IPS DF 6.9 (cell line): ENCODE measurements at regions not wholly inside any gene's neighbourhood (a gene's known extent, or its start where the extent isn't known, plus 50 kb on each side); places are given as distances from the start of the nearest gene placed in this dataset.

ENCODE experiments used
- DNase-seq: peaks from one replicate; pipeline ENCODE4 v3.0.0-alpha.2; 2013; ENCODE audit warnings: low read depth, low spot score
- H3K27ac ChIP-seq: one replicate; pipeline ENCODE4 v1.5.1; 2013; ENCODE audit warnings: low read length, control low read depth
- H3K27me3 ChIP-seq: 2 replicates; pipeline ENCODE4 v1.6.1; 2013; ENCODE audit warnings: mild to moderate bottlenecking, low read length; ENCODE audit not compliant: control insufficient read depth, insufficient read depth
- H3K36me3 ChIP-seq: 2 replicates; pipeline ENCODE4 v1.6.1; 2013; ENCODE audit warnings: low read length; ENCODE audit not compliant: control insufficient read depth, insufficient read depth
- H3K4me1 ChIP-seq: 2 replicates; pipeline ENCODE4 v1.6.1; 2013; ENCODE audit warnings: low read length; ENCODE audit not compliant: control insufficient read depth, insufficient read depth
- H3K4me3 ChIP-seq: 2 replicates; pipeline ENCODE4 v1.5.1; 2013; ENCODE audit warnings: mild to moderate bottlenecking, low read length
- H3K9me3 ChIP-seq: 2 replicates; pipeline ENCODE4 v1.6.1; 2013; ENCODE audit warnings: low read length, inconsistent platforms; ENCODE audit not compliant: control insufficient read depth, insufficient read depth
- WGBS: extraction: QIAGEN DNeasy Blood & Tissue Kit; methylation state at CpG from one replicate; pipeline ENCODE4 v1.1.7; 2013; ENCODE audit warnings: mixed read lengths, missing lambda C conversion rate; ENCODE audit not compliant: insufficient read length, insufficient coverage; 5-methylcytosine and 5-hydroxymethylcytosine counted together

DNA sequence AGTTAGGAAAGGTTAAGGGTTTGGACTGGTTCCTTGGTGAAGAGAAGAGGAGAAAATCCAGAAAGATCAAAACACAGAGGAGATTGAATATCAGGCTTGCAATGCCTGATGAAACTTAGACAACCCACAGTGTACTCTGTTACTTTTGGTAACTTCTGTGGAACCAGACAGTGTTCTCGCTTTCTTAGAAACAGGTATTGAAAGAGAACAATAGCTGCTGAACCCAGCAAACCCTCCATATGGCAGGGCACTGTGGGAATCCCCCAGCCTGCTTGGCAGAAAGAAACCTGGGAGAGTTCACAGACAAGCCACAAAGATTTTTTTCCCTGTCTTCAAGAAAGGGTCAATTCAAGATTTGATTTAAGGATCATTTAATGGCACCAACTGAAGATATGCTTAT, 342.8 kb downstream of the FOXA2 start:
- Histone ChIP-seq H3K4me3 (no peak overlapping the region), H3K27me3 (no peaks in the 10 kb centered on the region), H3K27ac (no peak overlapping the region), H3K9me3 (no peaks in the 10 kb centered on the region), H3K36me3 (no peaks in the 10 kb centered on the region), H3K4me1 (no peaks in the 10 kb centered on the region)
- WGBS, result no CpG with 5 or more reads among the region's 1 CpG
- no peak for DNase-seq

DNA sequence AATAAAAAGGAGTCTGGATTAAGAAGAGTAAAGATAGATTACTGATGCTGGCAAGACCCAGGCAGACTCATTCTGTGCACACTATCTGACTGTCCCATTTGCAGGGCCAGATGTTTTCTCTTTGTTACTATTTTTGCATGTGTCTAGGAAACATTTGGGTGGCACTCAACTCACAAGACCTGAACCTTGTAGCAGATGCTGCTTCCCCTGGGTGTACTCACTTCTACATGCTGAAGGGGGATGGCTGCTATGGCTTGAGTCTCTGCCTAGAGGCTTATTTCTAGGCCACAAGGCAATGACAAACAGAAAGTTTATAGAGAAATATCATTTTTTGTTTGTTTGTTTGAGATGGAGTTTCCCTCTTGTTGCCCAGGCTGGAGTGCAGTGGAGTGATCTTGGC, 351.4 kb downstream of the FOXA2 start:
- H3K27me3 ChIP-seq, result no peaks in the 10 kb centered on the region
- H3K4me3 ChIP-seq, result no peak overlapping the region
- no peak overlapping the region for H3K27ac ChIP-seq
- no peaks in the 10 kb centered on the region for H3K9me3 ChIP-seq
- DNase-seq, result no peak
- H3K36me3 ChIP-seq, result no peaks in the 10 kb centered on the region
- H3K4me1 ChIP-seq, result peaks cover 4% of the 10 kb centered on the region; the same call in 1 of the 2 replicates

DNA sequence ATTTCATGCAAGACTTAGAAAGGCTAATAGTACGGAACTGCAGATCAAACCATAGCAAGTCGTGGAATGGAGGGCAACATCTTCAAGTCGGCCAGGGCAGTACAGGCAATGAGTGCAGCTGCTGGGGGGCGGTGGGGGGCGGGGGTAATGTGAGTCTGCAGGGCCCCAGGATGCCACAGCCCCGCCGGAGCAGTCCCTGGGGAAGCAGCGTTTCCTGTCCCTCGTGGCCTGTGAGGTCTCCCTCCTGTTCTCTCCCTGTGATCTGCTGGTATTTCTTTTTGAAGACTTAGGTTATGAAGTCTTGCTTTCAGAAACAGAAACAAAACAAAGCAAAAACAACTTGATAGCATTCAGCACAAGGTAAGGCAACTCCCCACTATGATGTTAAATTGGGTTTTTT, 351.9 kb downstream of the FOXA2 start:
- Histone ChIP-seq H3K4me1 (peaks cover 4% of the 10 kb centered on the region; the same call in 1 of the 2 replicates), H3K27ac (no peak overlapping the region), H3K9me3 (no peaks in the 10 kb centered on the region), H3K36me3 (no peaks in the 10 kb centered on the region), H3K4me3 (no peak overlapping the region), H3K27me3 (no peaks in the 10 kb centered on the region)
- DNase-seq, result no peak
- WGBS, result no CpG with 5 or more reads among the region's 9 CpGs

DNA sequence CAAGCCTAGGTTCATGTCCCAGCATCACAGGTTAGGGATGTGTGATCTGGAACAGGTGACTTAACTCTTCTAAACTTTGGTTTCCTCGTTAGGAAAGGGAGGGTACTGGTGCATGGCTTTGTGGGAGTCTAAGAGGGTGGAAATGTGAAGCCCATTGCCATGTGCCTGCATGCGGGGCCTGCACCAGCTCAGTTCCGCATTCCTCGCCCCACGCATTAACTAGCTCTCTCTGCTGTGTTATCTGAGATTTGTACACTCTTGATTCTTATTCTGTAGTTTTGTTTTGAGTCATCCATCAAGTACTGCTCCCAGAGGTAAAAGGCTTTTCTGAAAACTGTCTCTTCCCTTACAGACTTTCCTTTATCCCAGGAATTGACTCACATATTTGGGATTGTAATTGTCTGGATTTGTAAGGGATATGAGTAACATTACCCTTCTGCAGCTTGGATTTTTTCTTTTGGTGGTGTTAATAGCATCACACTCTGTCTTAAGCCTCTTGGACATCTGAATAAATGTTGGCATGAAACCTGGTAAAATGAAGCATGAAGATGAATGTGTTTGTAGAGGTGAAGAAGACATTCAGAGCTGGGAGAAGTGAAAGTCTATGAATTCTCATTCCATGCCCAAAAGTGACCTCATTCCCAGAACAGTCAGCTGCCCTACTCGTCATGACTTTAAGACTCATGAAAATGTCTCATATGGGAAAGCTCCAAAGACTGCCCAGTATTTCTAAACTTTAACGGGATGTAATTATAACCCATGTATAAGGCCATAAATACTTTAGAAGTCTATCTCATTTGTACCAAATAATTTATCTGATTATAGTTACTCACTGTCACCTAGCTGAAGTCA, 357.3 kb downstream of the FOXA2 start:
- H3K27me3 ChIP-seq, result no peaks in the 10 kb centered on the region
- H3K27ac ChIP-seq, result no peak overlapping the region
- no peak for DNase-seq
- H3K36me3 ChIP-seq, result no peaks in the 10 kb centered on the region
- no CpG with 5 or more reads among the region's 7 CpGs for WGBS
- H3K9me3 ChIP-seq, result no peaks in the 10 kb centered on the region
- H3K4me3 ChIP-seq, result no peak overlapping the region
- H3K4me1 ChIP-seq, result peaks cover 4% of the 10 kb centered on the region; the same call in 1 of the 2 replicates

GRCh38 chr20:22223236-22223635, 361.1 kb downstream of the FOXA2 start:
- no peaks in the 10 kb centered on the region for H3K9me3 ChIP-seq
- H3K36me3 ChIP-seq, result no peaks in the 10 kb centered on the region
- WGBS, result no CpG with 5 or more reads among the region's 3 CpGs
- H3K27me3 ChIP-seq, result no peaks in the 10 kb centered on the region
- no peak for DNase-seq
- no peak overlapping the region for H3K4me3 ChIP-seq
- H3K27ac ChIP-seq, result no peak overlapping the region
- no peaks in the 10 kb centered on the region for H3K4me1 ChIP-seq

- DNase-seq, result no peak
- no peak overlapping the region for H3K4me3 ChIP-seq
- no peak overlapping the region for H3K27ac ChIP-seq
- H3K4me1 ChIP-seq, result no peaks in the 10 kb centered on the region
- no peaks in the 10 kb centered on the region for H3K36me3 ChIP-seq
- H3K9me3 ChIP-seq, result no peaks in the 10 kb centered on the region
- H3K27me3 ChIP-seq, result no peaks in the 10 kb centered on the region
- WGBS, result no CpG with 5 or more reads among the region's 2 CpGs
Observed at GRCh38 chr20:22217712-22218352, 366.5 kb downstream of the FOXA2 start.

- no peak overlapping the region for H3K4me3 ChIP-seq
- H3K27ac ChIP-seq, result no peak overlapping the region
- H3K36me3 ChIP-seq, result no peaks in the 10 kb centered on the region
- no peaks in the 10 kb centered on the region for H3K27me3 ChIP-seq
- DNase-seq, result no peak
- H3K9me3 ChIP-seq, result no peaks in the 10 kb centered on the region
- WGBS, result no CpG with 5 or more reads among the region's 11 CpGs
- no peaks in the 10 kb centered on the region for H3K4me1 ChIP-seq
Observed at GRCh38 chr20:22216984-22217383, 367.4 kb downstream of the FOXA2 start.

DNA sequence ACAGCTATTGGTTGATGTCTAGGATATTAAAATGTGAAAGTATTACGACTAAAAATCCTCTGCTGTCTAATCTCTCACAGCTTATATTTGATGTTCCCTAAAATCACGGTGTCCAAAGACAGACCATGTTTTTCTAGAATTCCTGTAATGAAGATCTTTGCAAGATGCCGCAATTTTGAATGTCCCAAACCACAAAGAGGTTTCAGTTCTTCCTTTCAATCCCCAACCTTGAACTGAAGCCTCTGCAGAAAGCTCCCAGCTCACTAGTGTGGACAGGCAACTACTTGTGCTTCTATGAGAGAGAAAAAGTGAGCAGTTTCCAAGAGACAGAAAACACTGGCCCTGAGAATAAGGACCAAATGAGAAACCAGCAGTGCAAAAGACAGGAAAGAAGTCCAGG, 370.1 kb downstream of the FOXA2 start:
- no peak overlapping the region for H3K4me3 ChIP-seq
- H3K36me3 ChIP-seq, result no peaks in the 10 kb centered on the region
- DNase-seq, result no peak
- H3K27ac ChIP-seq, result no peak overlapping the region
- WGBS, result no CpG with 5 or more reads among the region's 3 CpGs
- no peaks in the 10 kb centered on the region for H3K27me3 ChIP-seq
- no peaks in the 10 kb centered on the region for H3K9me3 ChIP-seq
- no peaks in the 10 kb centered on the region for H3K4me1 ChIP-seq

- DNase-seq, result no peak
- no CpG with 5 or more reads among the region's 4 CpGs for WGBS
- Histone ChIP-seq H3K27me3 (no peaks in the 10 kb centered on the region), H3K9me3 (no peaks in the 10 kb centered on the region), H3K4me3 (no peak overlapping the region), H3K4me1 (no peaks in the 10 kb centered on the region), H3K27ac (no peak overlapping the region), H3K36me3 (no peaks in the 10 kb centered on the region)
Observed at GRCh38 chr20:22213271-22213670, 371.1 kb downstream of the FOXA2 start.

DNA sequence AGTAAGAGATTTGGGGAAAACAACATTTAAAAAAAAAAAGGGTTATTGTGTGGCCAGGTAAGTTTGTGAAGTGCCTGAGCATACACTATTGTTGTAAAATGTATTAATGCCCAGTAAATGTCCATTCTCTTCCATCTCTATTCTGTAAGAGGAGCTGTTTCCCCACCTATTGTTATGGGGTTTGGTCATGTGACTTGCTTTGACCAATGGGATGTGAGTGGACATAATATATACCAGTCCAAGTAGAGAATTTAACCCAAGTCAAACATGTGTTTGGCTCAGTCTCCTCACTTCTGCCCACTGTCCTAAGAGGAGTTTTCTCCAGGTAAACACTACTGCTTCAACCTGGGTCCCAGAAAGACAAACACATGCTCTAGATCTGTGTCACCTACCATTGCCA, 377.1 kb downstream of the FOXA2 start:
- no peaks in the 10 kb centered on the region for H3K4me1 ChIP-seq
- no peaks in the 10 kb centered on the region for H3K27me3 ChIP-seq
- no peak for DNase-seq
- H3K4me3 ChIP-seq, result no peak overlapping the region
- H3K36me3 ChIP-seq, result no peaks in the 10 kb centered on the region
- H3K27ac ChIP-seq, result no peak overlapping the region
- H3K9me3 ChIP-seq, result no peaks in the 10 kb centered on the region

DNA sequence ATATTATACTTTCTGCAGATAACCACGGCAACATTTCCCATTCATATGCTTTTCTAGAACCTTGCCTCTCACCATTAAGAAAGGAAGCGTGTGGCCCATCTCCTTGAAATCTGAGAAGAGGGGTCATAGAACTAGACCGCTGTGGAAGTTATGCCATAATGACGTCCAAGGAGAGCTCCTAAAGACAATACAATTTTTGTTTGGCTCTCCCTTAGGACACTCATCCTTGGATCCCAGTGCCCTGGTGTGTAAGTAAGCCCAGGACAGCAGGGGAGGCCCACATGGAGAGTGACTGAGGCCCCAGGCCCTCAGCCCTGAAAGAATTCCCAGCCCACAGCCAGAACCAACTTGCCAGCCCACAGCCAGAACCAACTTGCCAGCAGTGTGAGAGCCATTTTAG, 379.6 kb downstream of the FOXA2 start:
- H3K36me3 ChIP-seq, result no peaks in the 10 kb centered on the region
- no CpG with 5 or more reads among the region's 4 CpGs for WGBS
- no peaks in the 10 kb centered on the region for H3K4me1 ChIP-seq
- no peak overlapping the region for H3K4me3 ChIP-seq
- H3K27ac ChIP-seq, result no peak overlapping the region
- no peaks in the 10 kb centered on the region for H3K27me3 ChIP-seq
- no peak for DNase-seq
- no peaks in the 10 kb centered on the region for H3K9me3 ChIP-seq
